ENCODE measurements at regions not wholly inside any gene's neighbourhood (a gene's known extent, or its start where the extent isn't known, plus 50 kb on each side); places are given as distances from the start of the nearest gene placed in this dataset.

DNA sequence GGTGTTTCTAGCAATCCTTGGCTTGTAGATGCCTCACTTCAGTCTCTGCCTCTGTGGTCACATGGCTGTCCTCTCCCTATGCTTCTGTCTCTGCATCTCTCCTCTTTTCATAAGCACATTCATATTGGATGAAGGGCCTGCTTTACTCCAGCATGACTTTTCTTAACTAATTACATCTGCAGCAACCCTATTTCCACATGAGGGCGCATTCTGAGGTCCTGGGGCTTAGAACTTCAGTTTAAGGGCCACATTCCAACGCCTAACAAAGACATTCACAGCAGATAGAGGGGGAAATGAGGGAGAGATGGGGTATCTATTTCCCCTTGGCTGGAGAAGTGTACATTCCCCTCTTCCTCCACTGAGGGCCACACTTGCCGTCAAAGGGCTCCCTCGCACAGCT, 489.1 kb upstream of the SALL1 start:
- POLR2A ChIA-PET = no interaction called here
- Histone ChIP-seq H3K36me3 (ENCODE audit: control insufficient read depth in 2 of 2, extremely low read depth in 1 of 2, insufficient read depth in 2 of 2, low read length in 2 of 2) (no peaks in the 10 kb centered on the region), H4K20me1 (replicated peaks; ENCODE audit: control insufficient read depth, extremely low read depth, insufficient read depth, low read length) (no peaks in the 10 kb centered on the region), H3K4me3 (replicated peaks in 1 of 3; ENCODE audit: insufficient read depth in 1 of 3, low read depth in 1 of 3, low read length in 3 of 3) (no peak overlapping the region), H3K27ac (ENCODE audit: insufficient read depth, low read depth, low read length) (no peak overlapping the region), H3K79me2 (ENCODE audit: control insufficient read depth, insufficient read depth, low read length) (no peaks in the 10 kb centered on the region), H3K9ac (replicated peaks; ENCODE audit: extremely low read depth, insufficient read depth, low read length) (no peak overlapping the region), H3K9me1 (replicated peaks; ENCODE audit: control insufficient read depth, extremely low read depth, insufficient read depth, low read length) (no peaks in the 10 kb centered on the region), H3K9me3 (replicated peaks; ENCODE audit: control insufficient read depth, insufficient read depth, low read length) (no peaks in the 10 kb centered on the region), H2AFZ (ENCODE audit: low read depth, low read length) (no peak overlapping the region), H3K27me3 (ENCODE audit: control insufficient read depth in 2 of 2, insufficient read depth in 2 of 2, low read length in 2 of 2) (no peaks in the 10 kb centered on the region), H3K4me2 (ENCODE audit: insufficient read depth, low read length) (no peak overlapping the region), H3K4me1 (ENCODE audit: control insufficient read depth, extremely low read depth, insufficient read depth, low read length) (no peaks in the 10 kb centered on the region)
- CTCF ChIA-PET = no interaction called here
- BruUV-seq (replicated peaks) = no TSS peak
- DNase-seq (ENCODE audit: low read depth, low spot score) (no peak), FAIRE-seq (no peak)
- TF ChIP-seq EZH2 (IDR thresholded peaks at IDR 0.05; ENCODE audit: borderline replicate concordance, low read depth, low read length, severe bottlenecking) (no peak), FOS (IDR thresholded peaks at IDR 0.05; ENCODE audit: borderline replicate concordance, insufficient read depth, low read length) (no peak), POLR2A (IDR thresholded peaks at IDR 0.05; ENCODE audit: low read depth, low read length) (no peak), GATA2 (IDR thresholded peaks at IDR 0.05; ENCODE audit: insufficient read depth, insufficient read length, low read depth, low read length) (no peak), MAX (IDR thresholded peaks at IDR 0.05; ENCODE audit: insufficient read depth, insufficient read length) (no peak), JUN (IDR thresholded peaks at IDR 0.05; ENCODE audit: borderline replicate concordance, insufficient read depth, insufficient read length, low read depth) (no peak), MYC (IDR thresholded peaks at IDR 0.05; ENCODE audit: low read depth, low read length) (no peak), POLR2AphosphoS5 (IDR thresholded peaks at IDR 0.05; ENCODE audit: insufficient read depth, low read depth, low read length) (no peak)
- TF ChIP-seq, protein P1, sequence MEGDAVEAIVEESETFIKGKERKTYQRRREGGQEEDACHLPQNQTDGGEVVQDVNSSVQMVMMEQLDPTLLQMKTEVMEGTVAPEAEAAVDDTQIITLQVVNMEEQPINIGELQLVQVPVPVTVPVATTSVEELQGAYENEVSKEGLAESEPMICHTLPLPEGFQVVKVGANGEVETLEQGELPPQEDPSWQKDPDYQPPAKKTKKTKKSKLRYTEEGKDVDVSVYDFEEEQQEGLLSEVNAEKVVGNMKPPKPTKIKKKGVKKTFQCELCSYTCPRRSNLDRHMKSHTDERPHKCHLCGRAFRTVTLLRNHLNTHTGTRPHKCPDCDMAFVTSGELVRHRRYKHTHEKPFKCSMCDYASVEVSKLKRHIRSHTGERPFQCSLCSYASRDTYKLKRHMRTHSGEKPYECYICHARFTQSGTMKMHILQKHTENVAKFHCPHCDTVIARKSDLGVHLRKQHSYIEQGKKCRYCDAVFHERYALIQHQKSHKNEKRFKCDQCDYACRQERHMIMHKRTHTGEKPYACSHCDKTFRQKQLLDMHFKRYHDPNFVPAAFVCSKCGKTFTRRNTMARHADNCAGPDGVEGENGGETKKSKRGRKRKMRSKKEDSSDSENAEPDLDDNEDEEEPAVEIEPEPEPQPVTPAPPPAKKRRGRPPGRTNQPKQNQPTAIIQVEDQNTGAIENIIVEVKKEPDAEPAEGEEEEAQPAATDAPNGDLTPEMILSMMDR (IDR thresholded peaks at IDR 0.05; ENCODE audit: extremely low read depth in 1 of 2, insufficient read depth in 1 of 2, low read depth in 1 of 2, low read length in 2 of 2) = no peak
- dilution Hi-C loops (cut with MboI; ENCODE audit: extremely low pct_ligation_motif_present, low sequenced_read_pairs) = no loop called here
- intact Hi-C loops (cut with micrococcal nuclease) = no loop called here

Measured in endothelial cell of umbilical vein (primary cell).